ENCODE measurements at regions not wholly inside any gene's neighbourhood (a gene's known extent, or its start where the extent isn't known, plus 50 kb on each side); places are given as distances from the start of the nearest gene placed in this dataset.
A peak's percentile ranks its signal among the peaks of the same experiment; 100 is the strongest.
"Not testable (repeated sequence)": the region's sequence is repeated elsewhere in the genome, so short reads cannot be mapped to it uniquely, and the experiment has no call there.

GRCh38 chr6:6749702-6750491 is 161.4 kb downstream of the LY86 start:
- DNase-seq, result no peak

- no peak for DNase-seq
Measured at GRCh38 chr6:6750594-6751265, 162.2 kb downstream of the LY86 start.

DNA sequence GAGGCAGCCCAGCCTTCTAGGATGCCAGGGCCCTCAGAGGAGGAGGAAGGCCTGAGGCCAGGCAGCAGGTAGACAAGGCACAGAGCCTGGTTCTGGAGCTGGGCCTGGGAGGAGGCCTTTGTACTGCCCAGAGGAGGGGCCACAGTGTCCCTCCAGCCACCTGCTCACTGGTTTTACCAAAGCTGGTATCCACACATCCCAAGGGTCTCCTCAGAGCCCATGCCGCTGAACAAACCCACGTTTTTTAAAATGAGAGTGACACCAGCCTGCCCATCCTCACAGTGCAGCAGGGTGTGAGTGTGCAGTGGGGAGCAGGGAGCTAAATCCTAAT is 162.7 kb downstream of the LY86 start:
- no peak for DNase-seq

DNA sequence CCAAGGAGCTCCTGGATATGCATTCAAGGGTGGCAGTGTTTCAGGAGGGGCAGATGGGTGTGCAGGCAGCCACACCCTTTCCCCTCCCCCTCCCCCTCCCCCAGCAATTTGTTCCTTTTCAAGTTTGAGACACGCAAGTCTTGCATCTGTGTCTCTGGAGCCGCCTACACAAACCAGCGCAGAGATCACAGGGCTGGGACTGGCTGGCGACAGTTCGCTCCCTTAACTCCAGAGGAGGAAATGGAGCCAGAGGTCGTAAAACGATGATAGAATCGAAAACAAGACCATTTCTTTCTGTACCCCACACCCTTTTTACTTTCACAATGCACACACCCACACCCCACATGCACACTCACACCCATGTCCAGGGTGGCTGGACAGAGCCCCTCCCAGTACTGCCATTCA is 163.1 kb downstream of the LY86 start:
- DNase-seq, result no peak

- DNase-seq, result no peak
Measured at GRCh38 chr6:6752129-6752528, 163.6 kb downstream of the LY86 start.

- DNase-seq, result no peak
Measured at GRCh38 chr6:6753301-6753700, 164.8 kb downstream of the LY86 start.

DNA sequence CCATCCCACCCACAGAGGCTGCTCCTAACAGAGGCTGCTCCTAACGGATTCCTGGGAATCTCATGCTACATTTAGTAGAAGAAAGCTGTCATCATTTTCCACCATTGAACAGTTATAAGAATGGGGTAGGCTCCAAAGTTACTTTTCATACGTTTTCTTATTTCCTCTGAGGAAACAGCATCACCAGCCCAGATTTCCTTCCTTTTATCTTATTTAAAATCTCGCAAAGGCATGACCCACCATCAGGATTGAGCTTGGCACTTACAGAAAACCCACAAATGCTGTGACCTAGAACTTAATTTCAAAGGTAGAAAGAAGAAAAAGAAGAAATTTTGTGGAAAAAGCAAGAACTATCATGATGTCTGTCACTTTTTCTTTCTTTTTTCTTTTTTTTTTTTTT is 168.0 kb downstream of the LY86 start:
- no peak for DNase-seq

GRCh38 chr6:6758546-6758914 is 170.0 kb downstream of the LY86 start:
- DNase-seq, result no peak

DNA sequence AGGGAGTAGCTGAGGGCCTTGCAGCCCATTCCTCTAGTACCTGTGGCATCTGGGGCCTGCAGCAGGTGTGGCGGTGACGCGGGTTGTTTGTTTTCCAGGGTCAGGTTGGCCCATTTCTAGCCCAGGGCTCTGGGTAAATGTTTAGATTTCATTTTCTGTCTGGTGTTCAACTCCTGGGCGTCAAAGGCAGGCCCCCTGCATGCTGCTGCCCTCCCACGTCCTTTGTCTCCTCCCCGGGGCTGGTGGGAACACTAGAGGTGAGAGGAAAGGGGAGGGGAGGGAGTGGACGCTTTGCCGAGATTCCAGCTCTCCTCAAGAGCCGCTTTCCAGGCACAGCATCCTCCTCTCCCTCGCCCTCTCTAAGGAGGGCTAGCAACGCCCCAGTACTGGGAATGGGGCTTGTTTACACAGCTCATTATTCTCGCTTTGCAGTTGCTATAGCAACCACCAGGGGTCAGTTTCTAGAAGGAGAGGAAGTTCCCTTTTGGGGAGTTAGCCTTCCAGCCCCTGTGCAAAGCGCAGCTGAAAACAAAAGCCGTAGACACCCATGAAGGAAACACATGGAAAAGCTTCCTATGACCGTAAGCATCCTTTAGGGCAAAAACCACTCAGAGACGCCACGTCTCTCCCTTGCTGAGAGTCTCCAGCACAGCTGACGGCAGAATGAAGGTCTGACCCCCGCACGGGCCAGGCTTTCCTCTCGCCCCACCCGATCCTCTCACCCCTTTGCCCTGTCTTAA is 170.6 kb downstream of the LY86 start:
- peak; percentile 24 for DNase-seq

- no peak for DNase-seq
Measured at GRCh38 chr6:6760002-6760401, 171.5 kb downstream of the LY86 start.

GRCh38 chr6:6762566-6762965 is 174.0 kb downstream of the LY86 start:
- DNase-seq, result not testable (repeated sequence)

DNA sequence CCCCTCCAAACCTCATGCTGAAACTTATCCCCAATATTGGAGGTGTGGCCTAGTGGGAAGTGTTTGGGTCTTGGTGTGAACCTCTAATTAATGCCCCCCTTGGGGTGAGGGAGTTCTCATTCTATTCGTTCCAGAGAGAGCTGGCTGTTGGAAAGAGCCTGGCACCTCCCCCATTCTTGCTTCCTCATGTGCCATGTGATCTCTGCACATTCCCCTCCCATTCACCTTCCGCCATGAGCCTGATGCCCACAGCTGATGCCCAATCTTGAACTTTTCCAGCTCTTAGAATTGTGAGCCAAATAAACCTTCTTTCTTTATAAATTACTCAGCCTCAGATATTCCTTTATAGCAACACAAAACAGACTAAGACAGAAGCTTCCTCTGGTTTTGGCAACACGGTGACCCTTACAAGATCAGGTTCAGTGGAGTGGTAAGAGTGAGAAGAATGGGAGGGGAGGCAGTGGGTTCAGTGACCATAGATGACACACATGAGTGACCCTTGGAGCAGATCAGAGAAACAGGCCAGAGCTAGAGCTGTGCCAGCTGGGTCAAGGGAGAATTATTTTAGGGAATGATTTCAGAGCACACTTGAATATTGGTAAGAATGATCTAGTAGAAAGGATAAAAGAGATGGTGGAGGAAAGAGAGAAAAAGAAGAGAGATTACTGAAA is 176.4 kb downstream of the LY86 start:
- no peak for DNase-seq

- DNase-seq, result no peak
Measured at GRCh38 chr6:6766230-6766905, 177.8 kb downstream of the LY86 start.

DNA sequence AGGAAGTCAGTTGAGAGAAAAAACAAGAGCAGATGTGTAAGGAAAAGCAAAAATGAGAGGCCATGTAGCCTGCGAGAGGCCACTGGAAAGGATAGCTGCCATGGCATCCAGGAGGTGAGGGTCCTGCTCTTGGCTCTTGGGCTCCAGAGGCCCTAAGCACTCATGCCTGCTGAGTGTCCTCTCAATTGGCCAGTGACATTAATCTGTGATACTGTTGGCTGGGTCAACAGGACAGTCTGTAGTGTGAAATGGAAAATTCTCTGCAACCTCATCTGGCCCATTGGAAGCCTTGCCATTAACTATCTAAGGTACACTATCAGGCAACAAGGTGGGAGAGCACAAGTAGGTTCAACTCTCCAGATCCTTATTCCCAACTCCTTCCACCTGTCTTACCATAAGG is 180.9 kb downstream of the LY86 start:
- DNase-seq, result no peak

- DNase-seq, result no peak
Measured at GRCh38 chr6:6771224-6771945, 182.9 kb downstream of the LY86 start.

DNA sequence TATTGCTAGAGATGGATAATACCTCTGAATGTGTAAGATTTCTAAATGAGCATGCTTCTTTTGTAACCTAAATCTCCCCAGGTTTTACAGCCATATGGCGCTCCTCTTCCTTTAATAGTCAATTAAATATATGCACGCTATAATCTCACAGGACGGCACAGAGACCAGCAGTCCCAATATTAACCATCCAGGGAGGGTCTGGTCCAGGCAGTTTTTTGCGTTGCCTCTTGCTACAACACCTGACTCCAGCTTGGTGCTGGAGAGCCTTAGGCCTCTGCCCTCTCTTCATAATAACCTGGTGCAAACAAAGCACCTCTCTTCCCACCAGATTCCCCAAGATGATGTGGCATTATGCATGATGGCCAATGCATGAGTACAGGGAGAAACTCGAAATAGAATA is 183.4 kb downstream of the LY86 start:
- no peak for DNase-seq

DNA sequence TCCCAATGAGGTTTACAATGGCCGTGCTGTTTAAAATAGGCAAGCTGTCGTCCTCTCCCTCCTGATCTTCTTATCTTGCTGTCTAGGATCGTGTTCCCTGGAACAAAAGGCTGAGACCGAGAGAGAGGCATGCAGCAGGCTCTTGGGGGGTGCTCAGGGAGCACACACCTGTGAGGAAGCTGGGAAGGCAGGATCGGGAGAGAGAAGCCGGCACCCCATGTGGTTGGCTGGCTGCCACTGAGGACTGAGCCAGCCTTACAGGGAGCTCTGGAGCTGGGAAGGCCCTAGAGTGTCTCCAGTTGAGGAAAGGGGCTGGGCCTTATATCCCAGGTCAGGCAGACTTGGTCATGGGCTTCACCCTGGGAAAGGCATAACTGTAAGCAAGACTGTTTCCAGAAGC is 184.2 kb downstream of the LY86 start:
- DNase-seq, result no peak

DNA sequence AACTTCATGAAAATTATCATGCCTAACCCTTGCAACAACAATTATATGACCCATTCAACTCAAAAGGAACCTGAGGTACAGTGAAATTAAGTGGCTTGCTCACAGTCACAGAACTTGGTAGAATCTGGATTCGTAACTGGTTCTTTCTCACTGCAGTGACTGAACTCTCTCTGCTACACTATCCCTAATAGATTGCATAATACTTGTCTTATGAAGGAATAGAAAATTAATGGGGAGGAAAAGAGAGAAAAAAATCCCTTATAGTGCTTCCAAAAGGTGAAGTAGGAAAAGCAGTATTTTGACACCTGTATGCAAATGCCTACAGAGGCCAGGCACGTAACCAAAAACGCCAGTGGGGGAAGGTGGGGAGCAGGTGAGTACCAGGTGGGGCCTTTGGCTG is 186.6 kb downstream of the LY86 start:
- DNase-seq, result no peak

DNA sequence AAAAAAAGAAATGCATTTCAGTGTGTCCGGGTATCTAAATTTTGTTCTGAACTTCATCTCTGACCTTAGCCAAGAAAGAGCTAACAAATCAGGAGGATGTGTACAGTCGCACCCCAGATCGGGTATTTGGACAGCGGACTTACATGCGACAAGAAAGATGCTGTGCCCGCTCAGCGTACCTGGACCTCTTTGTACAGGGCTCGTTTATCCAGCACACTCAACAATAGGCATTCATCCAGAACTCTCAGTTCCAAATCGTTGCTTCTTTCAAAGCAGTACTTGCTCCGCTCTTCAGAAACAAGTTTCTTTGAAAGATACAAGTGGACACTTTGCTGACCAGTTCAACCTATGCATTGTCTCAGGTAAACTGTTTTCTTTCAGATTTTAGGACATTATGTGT is 191.7 kb downstream of the LY86 start:
- DNase-seq, result no peak

DNA sequence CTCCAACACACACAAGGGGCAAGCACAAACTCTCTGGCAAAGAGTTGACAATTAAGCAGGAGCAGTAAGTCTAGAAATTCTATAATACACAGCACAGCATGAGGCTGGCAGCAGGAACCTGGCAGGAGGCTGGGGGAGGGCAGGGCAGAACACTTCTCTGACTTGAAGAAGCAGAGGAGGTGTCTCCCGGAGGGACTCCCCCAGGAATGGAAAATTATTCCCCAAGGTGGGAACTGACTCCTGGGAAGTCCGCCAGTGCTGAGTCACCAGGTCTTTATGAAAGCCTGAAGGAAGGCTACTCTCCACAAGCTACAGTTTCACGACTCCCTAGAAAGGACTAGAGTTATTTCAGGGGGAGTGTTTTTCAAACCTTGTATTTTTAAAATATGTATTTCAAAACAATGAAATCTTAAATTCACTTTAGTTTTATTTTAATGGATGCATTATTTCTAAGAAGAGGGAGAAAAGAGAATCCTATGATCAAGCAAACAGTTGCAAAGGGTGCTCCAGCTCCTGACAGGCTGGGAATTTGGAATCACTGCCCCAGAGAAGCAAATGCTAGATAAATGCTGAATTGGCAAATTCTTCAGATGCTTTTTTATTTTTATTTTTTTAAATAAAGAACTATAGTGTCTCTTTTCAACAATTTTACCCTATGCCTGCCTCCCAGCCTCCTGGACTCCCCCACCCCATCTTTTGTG is 192.8 kb downstream of the LY86 start:
- no peak for DNase-seq

DNA sequence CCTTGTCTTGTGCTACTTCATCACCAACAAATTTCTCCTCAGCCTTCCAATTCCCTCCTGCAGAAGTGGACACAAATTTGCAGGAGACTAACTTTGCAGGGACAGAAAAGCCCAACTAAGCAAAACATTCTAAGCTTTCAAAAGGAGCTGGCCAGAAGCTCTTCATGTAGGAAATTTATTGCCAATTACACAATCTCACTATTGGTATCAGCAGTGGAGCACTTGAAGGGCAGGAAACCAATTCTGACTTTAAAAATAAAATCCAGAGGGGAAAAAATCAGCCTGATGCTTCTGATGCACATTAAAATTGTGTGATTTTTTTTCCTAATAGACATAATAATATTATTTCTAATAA is 193.3 kb downstream of the LY86 start:
- no peak for DNase-seq

DNA sequence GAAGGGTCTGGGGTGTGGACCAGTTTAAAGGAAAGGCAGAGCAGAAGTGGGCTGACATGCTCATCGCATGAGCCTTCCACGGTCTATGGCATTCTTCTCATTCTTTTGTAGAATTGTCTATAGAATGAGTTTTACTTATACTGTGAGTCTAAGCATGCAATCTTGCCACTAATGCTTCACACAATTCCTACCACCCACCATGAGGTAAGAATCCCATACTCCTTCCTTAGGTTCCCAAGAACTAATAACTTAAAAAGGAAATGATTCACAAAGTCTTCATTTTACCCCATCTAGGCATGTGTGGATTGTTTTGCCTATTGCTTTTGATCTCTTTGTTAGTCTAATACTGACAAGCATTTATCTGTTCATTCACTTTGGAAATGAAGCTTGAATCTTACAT is 195.2 kb downstream of the LY86 start:
- no peak for DNase-seq

Measured in NCI-H187 treated with DMSO at 0.1 percent for 48 hours (cell line).